NCI-H1436 (cell line): ENCODE measurements at regions not wholly inside any gene's neighbourhood (a gene's known extent, or its start where the extent isn't known, plus 50 kb on each side); places are given as distances from the start of the nearest gene placed in this dataset.
"Not testable (repeated sequence)": the region's sequence is repeated elsewhere in the genome, so short reads cannot be mapped to it uniquely, and the experiment has no call there.

Source experiments
- DNase-seq: peaks from one replicate; lab custom pipeline; 2025; lab: John Stamatoyannopoulos, UW

DNA sequence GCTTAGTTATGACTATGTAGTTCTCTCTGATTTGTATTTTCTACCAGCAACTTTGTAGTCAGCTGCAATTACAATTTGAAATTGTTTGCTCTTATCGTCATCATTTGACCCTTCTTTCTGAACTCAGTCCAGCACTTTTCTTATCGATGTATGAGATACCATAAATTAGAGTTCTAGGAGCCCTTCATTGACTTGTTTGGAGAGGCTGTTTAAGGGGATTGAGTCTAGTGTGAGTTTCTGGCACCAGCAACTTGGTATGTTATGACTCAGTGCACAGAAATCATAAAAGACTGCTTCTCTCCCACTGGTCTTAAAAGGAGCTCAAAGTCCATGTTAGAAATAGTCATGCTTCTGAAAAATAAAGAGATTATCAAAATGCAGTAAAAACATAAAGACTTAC lies 190.3 kb downstream of the TENT5A start:
- no peak for DNase-seq

DNA sequence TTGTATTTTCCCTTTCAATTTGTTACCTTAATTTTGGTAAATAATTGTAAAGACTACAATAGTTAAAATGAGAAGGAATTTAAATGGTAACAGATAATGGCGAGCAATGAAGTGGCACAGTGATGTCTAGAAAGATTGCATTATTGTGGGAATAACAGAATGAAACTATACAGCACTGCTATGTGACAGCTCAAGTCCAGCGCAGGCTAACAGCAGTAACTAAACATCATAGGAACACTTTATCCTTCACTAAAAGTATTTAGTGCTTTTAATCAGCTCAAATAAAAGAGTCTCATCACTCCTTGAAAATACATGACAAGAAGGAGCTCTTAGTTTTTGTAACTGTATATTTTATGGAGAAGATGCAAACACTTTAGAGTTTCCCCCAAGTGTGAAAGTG lies 190.8 kb downstream of the TENT5A start:
- DNase-seq: no peak

DNA sequence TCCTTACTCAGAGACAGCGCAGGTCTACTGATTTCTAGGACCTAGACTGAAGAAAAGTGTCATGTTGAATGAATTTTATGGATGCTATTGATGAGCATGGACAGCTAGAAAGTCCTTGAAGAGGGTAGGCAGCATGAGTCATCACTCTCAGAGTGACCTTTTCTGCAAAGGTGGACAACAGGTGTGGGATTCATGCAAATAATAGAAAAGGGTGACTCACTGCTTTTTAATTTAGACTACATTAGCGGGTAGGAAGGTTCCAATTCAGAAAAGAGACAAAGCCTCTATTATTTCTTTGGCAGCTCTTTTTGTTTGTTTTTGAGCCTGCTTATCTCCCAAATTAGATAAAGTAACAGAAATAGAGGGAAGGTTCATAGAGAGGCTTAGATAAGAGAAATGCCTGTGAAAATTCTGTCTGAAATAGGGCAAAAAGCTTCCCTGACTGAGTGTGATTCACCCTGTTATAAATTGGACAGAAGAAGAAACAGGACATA lies 191.4 kb downstream of the TENT5A start:
- no peak for DNase-seq

DNA sequence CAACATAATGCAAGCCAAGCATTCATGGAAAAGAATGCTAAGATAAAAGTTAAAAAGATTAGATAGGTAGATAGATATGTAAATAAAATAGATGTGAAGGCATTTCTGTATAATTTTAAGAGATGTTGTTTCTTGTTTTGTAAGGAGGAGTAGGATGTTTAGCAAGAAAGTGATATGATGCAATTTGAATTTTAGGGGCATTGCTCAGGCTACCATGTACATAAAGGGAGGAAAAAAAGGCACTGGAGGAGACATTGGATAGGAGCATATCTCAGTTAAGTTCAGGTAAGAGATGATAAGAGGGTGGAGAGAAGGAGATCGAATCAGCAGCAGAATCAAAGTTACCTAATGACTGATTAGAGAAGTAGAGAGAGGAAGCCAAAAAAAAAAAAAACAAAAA lies 194.7 kb downstream of the TENT5A start:
- no peak for DNase-seq

DNA sequence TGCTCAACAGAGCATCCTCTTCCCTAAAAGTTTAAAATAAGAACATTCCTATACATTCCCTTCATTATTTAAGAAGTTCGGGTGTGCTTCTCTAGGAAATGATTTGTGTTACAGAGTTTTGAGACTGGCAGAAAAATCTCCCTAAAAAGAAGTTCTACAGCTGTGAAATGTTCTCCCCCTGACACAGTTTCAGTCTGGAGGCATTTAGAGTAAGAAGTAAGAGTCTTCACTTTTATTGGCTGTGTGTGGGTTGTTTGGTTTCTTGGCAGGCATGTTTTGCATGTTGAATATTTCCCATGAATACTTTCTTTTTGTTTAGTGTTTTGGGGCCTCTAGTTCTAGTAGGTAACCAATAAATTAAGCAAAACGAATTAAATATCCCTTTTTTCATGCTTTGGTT lies 195.9 kb downstream of the TENT5A start:
- DNase-seq: no peak

DNA sequence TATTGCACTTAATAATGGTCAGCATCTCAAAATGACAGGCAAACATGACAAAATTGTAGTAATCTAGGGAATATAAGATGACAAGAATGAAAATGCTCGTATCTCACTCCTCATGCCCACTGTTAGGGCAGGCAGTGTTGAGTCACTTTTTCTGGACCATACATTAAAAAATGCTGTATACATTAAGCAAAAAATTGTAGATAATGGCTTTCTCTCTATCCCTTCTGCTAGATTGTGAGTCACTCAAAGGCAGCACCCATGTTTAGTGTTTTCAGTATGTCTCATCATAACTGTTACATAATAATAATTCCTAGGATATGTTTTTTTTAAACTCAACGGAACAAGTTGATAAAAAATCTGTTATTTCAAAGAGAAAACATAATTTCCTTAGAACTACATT lies 199.3 kb downstream of the TENT5A start:
- DNase-seq: no peak

DNA sequence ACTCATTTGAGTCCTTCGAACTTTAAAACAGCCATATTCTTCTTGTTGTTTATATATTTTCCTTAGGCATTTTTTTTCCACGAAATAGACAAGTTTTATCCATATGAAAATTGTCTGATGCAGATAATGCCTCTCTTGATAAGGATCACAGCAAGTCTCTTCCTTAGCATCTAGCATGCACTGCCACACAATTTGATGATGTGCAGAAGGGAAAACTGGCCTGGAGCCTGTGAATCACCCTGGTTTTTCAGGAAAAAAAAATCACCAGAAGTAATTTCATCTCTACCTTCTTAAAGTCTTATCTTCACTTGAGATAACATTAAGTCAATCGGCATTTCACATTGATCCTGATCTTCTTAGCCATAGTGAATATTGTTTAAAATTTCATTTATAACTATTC lies 199.8 kb downstream of the TENT5A start:
- DNase-seq: no peak

DNA sequence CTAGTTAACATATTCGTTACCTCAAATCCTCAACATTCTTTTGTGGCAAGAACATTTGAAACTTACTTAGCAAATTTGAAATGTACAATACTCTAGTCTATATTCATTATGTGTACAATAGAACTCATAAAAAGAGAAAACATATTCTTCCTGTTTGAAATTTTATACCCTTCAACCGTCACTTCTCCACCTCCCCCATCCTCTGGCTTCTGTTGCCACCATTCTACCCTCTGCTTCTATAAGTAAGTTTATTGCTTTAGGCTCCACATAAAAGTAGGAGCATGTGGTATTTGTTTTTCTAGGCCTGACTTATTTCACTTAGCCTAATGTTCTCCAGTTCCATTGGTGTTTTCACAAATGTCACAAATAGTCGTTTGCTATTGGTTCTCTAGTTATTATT lies 205.3 kb downstream of the TENT5A start:
- DNase-seq: no peak

DNA sequence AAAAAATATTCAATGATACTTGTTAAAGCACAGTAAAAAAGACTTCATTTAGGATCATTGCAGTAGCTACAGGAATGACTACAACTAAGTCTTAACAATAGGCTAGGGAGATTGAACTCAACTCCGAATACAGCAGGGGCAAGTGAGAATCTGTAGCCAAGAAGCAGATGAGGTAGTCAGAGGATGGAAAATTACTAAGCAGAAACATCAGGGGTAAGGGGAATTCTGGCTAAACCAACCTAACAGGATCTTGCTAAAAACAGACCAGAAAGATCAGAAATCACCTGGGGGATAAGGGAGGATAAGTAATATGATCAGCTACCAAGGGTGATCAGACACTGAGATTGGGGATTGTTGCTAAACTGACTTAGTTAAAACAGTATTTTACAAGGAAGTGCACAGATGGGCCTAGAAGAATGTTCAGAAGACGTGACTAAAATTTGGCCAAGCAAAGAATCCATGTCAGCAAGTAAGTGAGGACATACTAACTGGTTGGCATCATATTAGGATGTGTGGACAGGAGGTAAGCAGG lies 217.5 kb downstream of the TENT5A start:
- no peak for DNase-seq

DNA sequence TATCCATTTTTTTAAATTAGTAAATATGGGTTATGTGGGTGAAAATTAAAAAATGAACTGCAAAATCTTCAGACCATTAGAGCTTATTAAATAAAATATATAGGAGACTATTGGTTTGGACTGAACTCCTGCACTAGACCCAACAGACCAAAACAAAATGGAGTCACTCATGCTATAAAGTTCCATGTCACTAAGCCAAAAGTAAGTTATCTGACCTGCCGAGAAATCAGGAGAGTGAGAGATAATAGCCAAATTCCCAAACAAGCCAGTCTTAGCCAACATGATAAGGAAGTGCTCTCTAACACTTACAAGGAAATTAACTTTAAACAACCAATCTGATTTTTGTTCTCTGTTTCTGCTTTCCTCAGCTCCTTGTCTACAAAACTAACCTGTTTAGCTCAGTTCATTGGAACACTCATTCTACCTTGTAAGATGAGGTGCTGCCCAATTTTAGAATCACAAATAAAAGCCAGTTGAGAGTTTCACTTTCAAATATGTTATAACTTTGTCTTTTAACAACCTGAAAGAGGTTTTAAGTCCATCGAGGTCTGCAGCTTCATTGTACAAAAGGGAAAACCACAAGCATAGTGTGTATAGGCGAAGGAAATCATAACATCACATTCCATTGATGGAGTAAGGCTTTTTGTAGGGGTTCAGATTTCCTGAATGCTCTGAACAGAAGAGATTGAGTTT lies 220.5 kb downstream of the TENT5A start:
- DNase-seq: no peak

DNA sequence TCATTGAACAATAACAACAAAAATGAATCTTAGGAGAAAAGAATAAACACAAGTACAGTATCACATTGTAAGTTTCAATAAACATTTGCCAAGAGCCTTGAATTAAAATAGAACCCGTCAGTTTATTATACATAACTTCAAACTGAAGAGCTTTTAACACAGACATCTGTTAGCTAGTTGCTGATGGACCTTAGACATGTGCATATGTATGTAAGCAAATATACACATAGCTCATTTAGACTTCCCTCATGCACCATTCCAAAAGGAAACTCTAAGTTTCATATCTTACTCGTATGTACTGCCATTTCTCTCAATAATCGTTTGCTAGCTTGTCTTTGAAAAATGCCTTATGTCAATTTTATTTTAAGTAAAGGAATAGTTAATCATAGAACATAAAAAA lies 235.0 kb downstream of the TENT5A start:
- DNase-seq: no peak

DNA sequence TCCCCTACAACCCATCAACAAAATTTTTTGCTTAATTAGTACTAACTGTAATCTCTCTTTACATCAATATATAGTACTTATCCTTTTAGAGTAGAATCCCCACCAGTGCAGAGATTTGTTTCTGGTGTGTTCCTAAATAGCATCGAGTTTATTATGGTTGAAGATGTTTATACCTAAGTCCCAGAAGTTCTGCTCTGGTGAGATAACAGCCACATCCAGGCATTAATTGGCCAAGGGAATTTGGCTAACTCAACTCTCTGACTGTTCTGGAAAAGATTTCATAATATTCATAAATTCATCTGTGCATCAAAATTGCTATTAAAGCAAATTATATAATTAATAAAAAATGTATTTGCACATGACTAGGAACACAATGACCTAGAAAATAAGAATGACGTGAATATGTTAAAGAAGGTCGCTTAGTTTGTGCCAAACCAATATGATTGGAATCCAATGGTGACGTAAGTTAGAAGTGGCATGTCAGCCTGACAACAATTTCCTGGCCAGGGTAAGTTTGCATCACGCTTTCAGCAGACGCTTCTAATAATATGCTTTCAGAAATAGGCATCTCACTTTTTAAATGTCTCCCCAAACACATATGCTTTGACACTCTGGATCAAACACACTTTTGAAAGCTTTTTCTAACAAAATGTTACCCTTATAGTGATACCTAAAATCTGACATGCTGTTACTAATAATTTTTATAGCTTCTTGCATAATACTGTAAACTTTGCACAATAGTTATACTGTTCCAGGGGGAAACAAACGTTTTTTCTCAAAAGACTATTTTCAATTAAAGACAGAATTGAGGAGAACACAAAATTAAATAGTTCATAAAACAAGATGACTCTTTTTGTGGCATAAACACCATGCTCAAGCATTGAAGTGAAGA lies 236.7 kb downstream of the TENT5A start:
- DNase-seq: no peak

DNA sequence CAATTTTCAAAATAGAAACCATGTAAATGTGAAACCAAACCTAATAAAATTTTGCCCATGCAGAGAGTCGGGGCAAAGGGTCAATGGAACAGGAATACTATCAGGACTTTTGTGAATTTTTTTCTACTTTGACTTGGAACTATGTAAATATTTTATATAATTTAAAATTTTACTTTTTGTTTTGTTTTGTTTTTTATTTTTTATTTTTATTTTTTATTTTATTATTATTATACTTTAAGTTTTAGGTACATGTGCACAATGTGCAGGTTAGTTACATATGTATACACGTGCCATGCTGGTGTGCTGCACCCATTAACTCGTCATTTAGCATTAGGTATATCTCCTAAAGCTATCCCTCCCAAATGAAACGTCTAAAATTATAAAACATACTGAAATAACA lies 238.3 kb downstream of the TENT5A start:
- not testable (repeated sequence) for DNase-seq

DNA sequence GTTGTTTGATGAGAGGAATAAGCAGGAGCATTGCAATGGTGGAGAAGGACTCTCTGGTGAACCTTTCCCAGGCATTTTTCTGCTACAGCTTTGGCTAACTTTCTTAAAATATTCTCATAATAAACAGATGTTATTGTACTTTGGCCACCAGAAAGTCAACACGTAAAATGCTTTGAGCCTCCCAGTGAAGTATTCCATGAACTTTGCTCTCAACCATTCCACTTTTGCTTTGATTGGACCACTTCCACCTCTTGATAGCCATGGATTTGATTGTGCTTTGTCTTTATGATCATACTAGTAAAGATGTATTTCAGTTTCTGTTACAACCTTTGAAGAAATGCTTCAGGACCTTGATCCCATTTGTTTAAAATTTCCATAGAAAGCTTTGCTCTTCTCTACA lies 241.1 kb downstream of the TENT5A start:
- DNase-seq: no peak

DNA sequence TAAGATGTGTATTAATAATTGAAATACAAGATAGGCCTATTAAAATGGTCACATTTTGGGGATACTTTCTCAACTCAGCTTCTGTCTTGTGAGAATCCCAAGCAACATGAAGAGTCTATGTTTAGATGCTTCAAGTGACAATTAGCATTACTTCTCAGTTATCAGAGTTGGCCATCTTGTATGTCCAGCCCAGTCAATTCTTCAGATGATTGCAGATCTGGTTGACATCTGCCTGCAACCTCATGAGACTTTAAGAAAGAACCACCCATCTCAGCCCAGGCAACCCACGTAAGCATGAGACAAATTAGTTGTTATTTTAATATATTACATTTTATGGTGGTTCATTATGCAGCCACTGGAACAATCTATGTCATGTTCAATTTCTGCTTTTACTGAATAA lies 256.5 kb downstream of the TENT5A start:
- DNase-seq: no peak

DNA sequence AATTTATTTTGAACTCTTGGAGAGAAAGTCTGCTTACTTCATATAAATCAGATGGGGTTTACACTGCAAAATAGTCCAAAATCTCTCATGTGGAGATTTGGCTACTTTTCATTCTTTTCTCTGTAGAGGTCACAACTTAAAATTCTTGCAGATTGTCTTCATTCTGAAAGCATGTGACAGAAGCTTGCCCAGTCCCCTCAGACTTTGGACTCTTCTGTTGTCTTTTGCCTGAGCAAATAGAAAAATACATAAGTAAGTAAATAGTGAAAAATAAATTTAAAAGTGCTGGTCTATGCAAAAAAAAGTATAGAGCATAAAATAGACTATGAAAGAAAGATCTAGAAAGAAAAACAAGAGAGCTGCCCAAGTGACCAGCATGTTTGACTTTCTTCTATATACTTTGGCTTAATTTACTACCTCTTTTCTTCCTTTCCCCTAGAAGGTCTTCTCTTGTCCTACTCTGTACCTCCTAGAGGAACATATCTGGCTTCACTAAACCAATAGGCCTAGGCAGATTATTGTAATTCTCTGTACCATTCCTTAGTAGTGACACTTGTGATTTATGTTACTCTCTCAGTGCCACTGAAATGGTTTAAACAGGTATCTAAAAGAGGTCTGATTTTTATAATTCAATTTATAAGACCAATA lies 260.9 kb downstream of the TENT5A start:
- DNase-seq: no peak

DNA sequence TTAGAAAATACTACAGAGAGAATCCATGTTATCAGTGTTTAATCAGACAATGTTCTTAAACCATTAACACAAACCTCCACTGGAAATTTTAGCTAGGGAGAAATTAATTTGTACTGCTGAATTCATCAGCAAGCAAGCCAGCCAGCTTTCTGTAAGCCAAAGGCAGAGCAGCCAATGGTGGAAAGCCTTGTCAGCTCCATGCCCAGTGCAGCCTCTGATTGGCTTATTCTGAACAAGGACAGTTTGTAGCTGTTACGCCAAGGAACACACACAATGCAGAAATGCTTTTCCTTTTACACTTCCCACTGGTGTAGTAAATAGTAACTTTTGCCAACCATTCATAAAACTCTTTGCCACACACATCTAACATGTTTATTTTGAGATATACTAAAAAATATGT lies 265.0 kb downstream of the TENT5A start:
- DNase-seq: peak; percentile 10

DNA sequence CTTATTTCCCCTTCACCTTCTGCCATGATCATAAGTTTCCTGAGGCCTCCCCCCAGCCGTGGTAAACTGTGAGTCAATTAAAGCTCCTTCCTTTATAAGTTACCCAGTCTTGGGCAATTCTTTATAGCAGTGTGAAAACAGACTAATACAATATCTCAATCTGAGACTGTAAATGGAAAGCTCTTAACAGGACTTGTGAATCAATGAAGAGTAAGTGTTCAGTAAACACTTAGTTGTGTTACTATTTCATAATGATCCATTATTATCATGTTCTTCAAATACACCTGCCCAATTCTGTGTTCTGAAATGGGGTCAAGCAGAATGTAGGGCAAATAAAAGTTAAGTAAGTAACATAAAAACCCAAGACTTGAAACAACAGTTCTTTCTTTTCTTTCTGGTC lies 266.2 kb downstream of the TENT5A start:
- DNase-seq: peak; percentile 22

DNA sequence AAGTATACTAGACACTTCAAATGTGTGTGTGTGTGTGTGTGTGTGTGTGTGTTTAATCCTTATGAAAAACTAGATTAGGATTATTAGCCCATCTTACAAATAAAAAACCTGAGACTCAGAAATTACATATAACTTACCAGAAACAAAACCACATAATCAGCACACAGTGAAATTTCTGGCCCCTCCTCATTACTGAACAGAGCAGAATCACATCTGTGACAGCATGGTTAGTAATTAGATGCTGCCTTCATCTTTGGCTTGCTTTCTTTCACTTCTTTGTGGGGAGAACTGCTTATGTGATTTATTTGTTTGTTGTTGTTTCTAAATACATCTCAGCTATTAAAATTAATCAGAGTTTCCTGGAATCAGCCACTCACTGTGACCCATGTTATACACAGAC lies 267.1 kb downstream of the TENT5A start:
- no peak for DNase-seq

DNA sequence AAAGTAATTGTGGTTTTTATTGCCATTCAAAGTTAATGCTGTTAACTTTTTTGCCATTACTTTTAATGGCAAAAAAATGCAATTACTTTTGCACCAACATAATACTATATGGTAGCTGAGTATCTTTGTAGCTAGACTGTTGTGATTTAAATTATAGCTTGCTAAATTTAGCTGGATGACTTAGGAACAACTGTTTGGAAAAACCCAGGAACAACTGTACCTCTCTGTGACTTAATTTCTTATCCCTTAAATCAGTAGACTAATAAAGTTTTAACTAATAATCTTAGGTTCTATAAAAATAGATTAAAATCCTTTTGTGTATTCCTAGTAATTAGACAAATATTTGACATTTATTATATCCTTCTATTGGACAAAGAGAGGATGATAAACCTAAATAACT lies 268.2 kb downstream of the TENT5A start:
- DNase-seq: no peak

DNA sequence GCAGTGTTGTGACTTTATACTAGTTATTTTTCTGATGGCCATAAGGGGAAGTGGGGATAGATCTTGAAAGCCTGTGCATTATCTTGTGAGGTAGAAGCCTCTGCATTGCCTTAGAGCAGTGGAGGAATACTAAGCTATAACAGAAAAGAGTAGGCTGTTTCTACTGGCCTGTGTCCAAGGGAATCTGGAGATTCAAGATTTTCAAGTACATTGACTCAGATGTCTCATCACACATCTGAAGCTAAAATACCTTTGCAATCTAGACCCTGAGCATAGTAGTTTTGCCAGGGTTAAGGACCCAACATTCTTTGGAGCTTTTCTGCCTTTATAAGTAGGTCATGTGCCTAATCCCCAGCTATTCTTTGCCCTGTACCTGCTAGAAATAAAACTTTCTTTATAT lies 272.3 kb downstream of the TENT5A start:
- DNase-seq: no peak

DNA sequence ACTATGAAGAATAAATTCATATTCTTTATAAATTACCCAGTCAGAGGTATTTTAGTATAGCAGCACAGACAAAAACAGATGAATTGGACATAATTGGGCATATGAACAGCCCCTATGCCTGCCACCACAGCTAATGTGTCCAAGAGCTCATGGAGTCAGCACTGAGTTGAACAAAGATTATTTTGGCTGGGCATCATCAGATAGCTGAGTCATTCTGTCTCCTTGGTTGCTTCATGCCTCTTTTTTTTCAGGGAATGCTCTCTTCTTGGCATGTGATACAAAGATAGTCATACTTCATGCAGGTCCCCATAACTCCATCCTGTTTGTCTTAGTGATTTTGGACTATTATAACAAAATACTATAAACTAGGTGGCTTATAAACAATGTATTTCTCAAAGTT lies 275.6 kb downstream of the TENT5A start:
- no peak for DNase-seq

DNA sequence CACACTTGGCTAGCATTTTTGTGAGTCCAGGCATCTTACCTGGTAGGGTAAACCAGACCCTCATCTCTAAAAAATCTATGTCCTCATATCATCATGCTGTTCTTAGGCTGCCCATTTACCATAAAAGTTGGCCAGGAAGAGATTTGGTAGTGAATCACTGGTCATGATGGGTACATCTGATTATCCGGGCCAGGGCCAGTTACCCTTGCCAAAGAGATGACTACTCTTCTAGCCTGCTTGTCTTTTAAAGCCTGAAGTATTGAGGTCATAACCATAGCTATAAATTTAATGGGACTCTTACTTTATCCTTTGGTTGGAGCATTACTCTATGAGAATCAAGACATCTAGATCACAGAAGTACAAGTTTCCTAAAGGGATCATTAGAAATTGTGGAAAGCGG lies 276.8 kb downstream of the TENT5A start:
- no peak for DNase-seq
